ENCODE measurements at regions not wholly inside any gene's neighbourhood (a gene's known extent, or its start where the extent isn't known, plus 50 kb on each side); places are given as distances from the start of the nearest gene placed in this dataset.

- H3K36me3 ChIP-seq (ENCODE audit: control insufficient read depth in 2 of 2, insufficient read depth in 2 of 2, low read length in 2 of 2), result no peaks in the 10 kb centered on the region
- no peaks in the 10 kb centered on the region for H3K9me3 ChIP-seq (ENCODE audit: control insufficient read depth in 2 of 2, low read length in 2 of 2)
- H3K27ac ChIP-seq (ENCODE audit: low read depth in 2 of 2, low read length in 2 of 2), result no peak overlapping the region
- H3K27me3 ChIP-seq (ENCODE audit: control insufficient read depth in 2 of 2, insufficient read depth in 2 of 2, low read length in 2 of 2), result peaks cover 0 to 5% of the 10 kb centered on the region in 2 donors
- H3K4me1 ChIP-seq (ENCODE audit: control insufficient read depth in 2 of 2, insufficient read depth in 2 of 2, low read length in 2 of 2), result peaks cover 0 to 4% of the 10 kb centered on the region in 2 donors
- H3K4me3 ChIP-seq (ENCODE audit: low read length in 2 of 2), result peak overlapping the region; percentile 60 to 63
- H3K9ac ChIP-seq (ENCODE audit: low read depth in 1 of 2, low read length in 2 of 2), result peak overlapping the region in 1 of 2 donors; percentile 56
Measured at GRCh38 chr11:129695571-129696308, 119.9 kb upstream of the TMEM45B start.

GRCh38 chr11:129696309-129696989, 119.2 kb upstream of the TMEM45B start:
- Histone ChIP-seq H3K4me3 (ENCODE audit: low read length in 2 of 2) (no peak overlapping the region), H3K27ac (ENCODE audit: low read depth in 2 of 2, low read length in 2 of 2) (no peak overlapping the region), H3K9ac (ENCODE audit: low read depth in 1 of 2, low read length in 2 of 2) (no peak overlapping the region), H3K36me3 (ENCODE audit: control insufficient read depth in 2 of 2, insufficient read depth in 2 of 2, low read length in 2 of 2) (no peaks in the 10 kb centered on the region), H3K4me1 (ENCODE audit: control insufficient read depth in 2 of 2, insufficient read depth in 2 of 2, low read length in 2 of 2) (peaks cover 0 to 4% of the 10 kb centered on the region in 2 donors), H3K27me3 (ENCODE audit: control insufficient read depth in 2 of 2, insufficient read depth in 2 of 2, low read length in 2 of 2) (peaks cover 0 to 7% of the 10 kb centered on the region in 2 donors), H3K9me3 (ENCODE audit: control insufficient read depth in 2 of 2, low read length in 2 of 2) (no peaks in the 10 kb centered on the region)

- Histone ChIP-seq H3K9ac (ENCODE audit: low read depth in 1 of 2, low read length in 2 of 2) (no peak overlapping the region), H3K36me3 (ENCODE audit: control insufficient read depth in 2 of 2, insufficient read depth in 2 of 2, low read length in 2 of 2) (no peaks in the 10 kb centered on the region), H3K27me3 (ENCODE audit: control insufficient read depth in 2 of 2, insufficient read depth in 2 of 2, low read length in 2 of 2) (peaks cover 5 to 7% of the 10 kb centered on the region in 2 donors), H3K4me3 (ENCODE audit: low read length in 2 of 2) (no peak overlapping the region), H3K27ac (ENCODE audit: low read depth in 2 of 2, low read length in 2 of 2) (no peak overlapping the region), H3K9me3 (ENCODE audit: control insufficient read depth in 2 of 2, low read length in 2 of 2) (no peaks in the 10 kb centered on the region), H3K4me1 (ENCODE audit: control insufficient read depth in 2 of 2, insufficient read depth in 2 of 2, low read length in 2 of 2) (peaks cover 0 to 4% of the 10 kb centered on the region in 2 donors)
Measured at GRCh38 chr11:129698212-129698611, 117.4 kb upstream of the TMEM45B start.

GRCh38 chr11:129699711-129700304, 115.8 kb upstream of the TMEM45B start:
- peaks cover 0 to 4% of the 10 kb centered on the region in 2 donors for H3K4me1 ChIP-seq (ENCODE audit: control insufficient read depth in 2 of 2, insufficient read depth in 2 of 2, low read length in 2 of 2)
- H3K9me3 ChIP-seq (ENCODE audit: control insufficient read depth in 2 of 2, low read length in 2 of 2), result no peaks in the 10 kb centered on the region
- no peaks in the 10 kb centered on the region for H3K36me3 ChIP-seq (ENCODE audit: control insufficient read depth in 2 of 2, insufficient read depth in 2 of 2, low read length in 2 of 2)
- H3K27ac ChIP-seq (ENCODE audit: low read depth in 2 of 2, low read length in 2 of 2), result no peak overlapping the region
- H3K27me3 ChIP-seq (ENCODE audit: control insufficient read depth in 2 of 2, insufficient read depth in 2 of 2, low read length in 2 of 2), result peaks cover 5 to 7% of the 10 kb centered on the region in 2 donors
- no peak overlapping the region for H3K4me3 ChIP-seq (ENCODE audit: low read length in 2 of 2)
- H3K9ac ChIP-seq (ENCODE audit: low read depth in 1 of 2, low read length in 2 of 2), result no peak overlapping the region

- no peaks in the 10 kb centered on the region for H3K36me3 ChIP-seq (ENCODE audit: control insufficient read depth in 2 of 2, insufficient read depth in 2 of 2, low read length in 2 of 2)
- H3K27me3 ChIP-seq (ENCODE audit: control insufficient read depth in 2 of 2, insufficient read depth in 2 of 2, low read length in 2 of 2), result peaks cover 5 to 7% of the 10 kb centered on the region in 2 donors
- peaks cover 0 to 2% of the 10 kb centered on the region in 2 donors for H3K4me1 ChIP-seq (ENCODE audit: control insufficient read depth in 2 of 2, insufficient read depth in 2 of 2, low read length in 2 of 2)
- H3K27ac ChIP-seq (ENCODE audit: low read depth in 2 of 2, low read length in 2 of 2), result no peak overlapping the region
- H3K9ac ChIP-seq (ENCODE audit: low read depth in 1 of 2, low read length in 2 of 2), result no peak overlapping the region
- H3K4me3 ChIP-seq (ENCODE audit: low read length in 2 of 2), result no peak overlapping the region
- no peaks in the 10 kb centered on the region for H3K9me3 ChIP-seq (ENCODE audit: control insufficient read depth in 2 of 2, low read length in 2 of 2)
Measured at GRCh38 chr11:129700701-129701100, 114.9 kb upstream of the TMEM45B start.

- Histone ChIP-seq H3K9ac (ENCODE audit: low read depth in 1 of 2, low read length in 2 of 2) (no peak overlapping the region), H3K27ac (ENCODE audit: low read depth in 2 of 2, low read length in 2 of 2) (no peak overlapping the region), H3K4me1 (ENCODE audit: control insufficient read depth in 2 of 2, insufficient read depth in 2 of 2, low read length in 2 of 2) (no peaks in the 10 kb centered on the region), H3K4me3 (ENCODE audit: low read length in 2 of 2) (no peak overlapping the region), H3K27me3 (ENCODE audit: control insufficient read depth in 2 of 2, insufficient read depth in 2 of 2, low read length in 2 of 2) (peaks cover 5 to 7% of the 10 kb centered on the region in 2 donors), H3K36me3 (ENCODE audit: control insufficient read depth in 2 of 2, insufficient read depth in 2 of 2, low read length in 2 of 2) (no peaks in the 10 kb centered on the region), H3K9me3 (ENCODE audit: control insufficient read depth in 2 of 2, low read length in 2 of 2) (no peaks in the 10 kb centered on the region)
Measured at GRCh38 chr11:129701706-129702105, 113.9 kb upstream of the TMEM45B start.

GRCh38 chr11:129702410-129703398, 112.9 kb upstream of the TMEM45B start:
- Histone ChIP-seq H3K36me3 (ENCODE audit: control insufficient read depth in 2 of 2, insufficient read depth in 2 of 2, low read length in 2 of 2) (no peaks in the 10 kb centered on the region), H3K27me3 (ENCODE audit: control insufficient read depth in 2 of 2, insufficient read depth in 2 of 2, low read length in 2 of 2) (peaks cover 5 to 7% of the 10 kb centered on the region in 2 donors), H3K9ac (ENCODE audit: low read depth in 1 of 2, low read length in 2 of 2) (no peak overlapping the region), H3K9me3 (ENCODE audit: control insufficient read depth in 2 of 2, low read length in 2 of 2) (no peaks in the 10 kb centered on the region), H3K4me3 (ENCODE audit: low read length in 2 of 2) (no peak overlapping the region), H3K27ac (ENCODE audit: low read depth in 2 of 2, low read length in 2 of 2) (no peak overlapping the region), H3K4me1 (ENCODE audit: control insufficient read depth in 2 of 2, insufficient read depth in 2 of 2, low read length in 2 of 2) (no peaks in the 10 kb centered on the region)

GRCh38 chr11:129703846-129704245, 111.8 kb upstream of the TMEM45B start:
- Histone ChIP-seq H3K9ac (ENCODE audit: low read depth in 1 of 2, low read length in 2 of 2) (no peak overlapping the region), H3K9me3 (ENCODE audit: control insufficient read depth in 2 of 2, low read length in 2 of 2) (no peaks in the 10 kb centered on the region), H3K36me3 (ENCODE audit: control insufficient read depth in 2 of 2, insufficient read depth in 2 of 2, low read length in 2 of 2) (no peaks in the 10 kb centered on the region), H3K27ac (ENCODE audit: low read depth in 2 of 2, low read length in 2 of 2) (no peak overlapping the region), H3K27me3 (ENCODE audit: control insufficient read depth in 2 of 2, insufficient read depth in 2 of 2, low read length in 2 of 2) (peaks cover 5 to 7% of the 10 kb centered on the region in 2 donors), H3K4me3 (ENCODE audit: low read length in 2 of 2) (no peak overlapping the region), H3K4me1 (ENCODE audit: control insufficient read depth in 2 of 2, insufficient read depth in 2 of 2, low read length in 2 of 2) (no peaks in the 10 kb centered on the region)

GRCh38 chr11:129704831-129705230, 110.8 kb upstream of the TMEM45B start:
- Histone ChIP-seq H3K4me1 (ENCODE audit: control insufficient read depth in 2 of 2, insufficient read depth in 2 of 2, low read length in 2 of 2) (no peaks in the 10 kb centered on the region), H3K27me3 (ENCODE audit: control insufficient read depth in 2 of 2, insufficient read depth in 2 of 2, low read length in 2 of 2) (peaks cover 4 to 5% of the 10 kb centered on the region in 2 donors), H3K9ac (ENCODE audit: low read depth in 1 of 2, low read length in 2 of 2) (no peak overlapping the region), H3K4me3 (ENCODE audit: low read length in 2 of 2) (no peak overlapping the region), H3K36me3 (ENCODE audit: control insufficient read depth in 2 of 2, insufficient read depth in 2 of 2, low read length in 2 of 2) (no peaks in the 10 kb centered on the region), H3K9me3 (ENCODE audit: control insufficient read depth in 2 of 2, low read length in 2 of 2) (no peaks in the 10 kb centered on the region), H3K27ac (ENCODE audit: low read depth in 2 of 2, low read length in 2 of 2) (no peak overlapping the region)

Data from mucosa of rectum (tissue), 2 donors.